NCI-H1436 treated with DMSO at 0.1 percent for 48 hours (cell line): ENCODE measurements at regions not wholly inside any gene's neighbourhood (a gene's known extent, or its start where the extent isn't known, plus 50 kb on each side); places are given as distances from the start of the nearest gene placed in this dataset.

Experiments
- DNase-seq: peaks from one replicate; lab custom pipeline; 2025; lab: John Stamatoyannopoulos, UW

DNA sequence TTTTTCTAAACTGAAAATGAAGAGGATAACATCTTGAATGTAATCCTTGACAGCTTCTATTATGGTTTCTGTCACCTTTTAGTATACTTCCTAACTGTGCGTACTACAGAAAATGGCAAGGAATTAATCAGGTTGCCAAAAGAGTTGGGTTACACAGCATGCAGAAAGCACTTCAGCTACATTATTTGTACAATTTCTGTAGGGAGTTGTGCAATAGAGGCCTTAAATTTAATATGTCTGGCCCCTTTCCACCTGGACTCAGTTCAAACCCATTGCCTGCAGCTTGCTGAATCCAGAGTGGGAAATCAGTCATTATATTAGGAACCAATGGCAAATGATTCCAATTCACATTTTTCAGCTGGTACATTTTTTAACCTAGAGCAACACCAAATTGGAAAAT lies 549.7 kb downstream of the CSNK1G3 start:
- DNase-seq, result peak; percentile 61

DNA sequence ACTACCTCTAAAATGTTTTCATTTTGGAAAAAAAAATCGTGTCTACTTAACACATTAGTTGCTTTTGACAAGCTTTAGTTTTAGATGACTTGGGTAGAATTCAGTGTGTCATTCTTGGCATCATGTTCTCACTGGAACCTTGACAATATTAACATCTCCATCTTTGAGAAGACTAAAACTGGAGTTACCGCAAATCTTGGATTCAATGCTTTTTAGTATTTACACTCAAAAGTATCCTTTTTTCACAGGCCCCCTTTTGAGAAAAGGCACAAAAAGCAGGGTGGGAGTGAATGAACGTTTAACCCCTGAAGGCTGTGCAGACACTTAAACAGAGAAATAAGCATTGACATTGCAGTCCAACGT lies 549.1 kb downstream of the CSNK1G3 start:
- DNase-seq, result no peak

DNA sequence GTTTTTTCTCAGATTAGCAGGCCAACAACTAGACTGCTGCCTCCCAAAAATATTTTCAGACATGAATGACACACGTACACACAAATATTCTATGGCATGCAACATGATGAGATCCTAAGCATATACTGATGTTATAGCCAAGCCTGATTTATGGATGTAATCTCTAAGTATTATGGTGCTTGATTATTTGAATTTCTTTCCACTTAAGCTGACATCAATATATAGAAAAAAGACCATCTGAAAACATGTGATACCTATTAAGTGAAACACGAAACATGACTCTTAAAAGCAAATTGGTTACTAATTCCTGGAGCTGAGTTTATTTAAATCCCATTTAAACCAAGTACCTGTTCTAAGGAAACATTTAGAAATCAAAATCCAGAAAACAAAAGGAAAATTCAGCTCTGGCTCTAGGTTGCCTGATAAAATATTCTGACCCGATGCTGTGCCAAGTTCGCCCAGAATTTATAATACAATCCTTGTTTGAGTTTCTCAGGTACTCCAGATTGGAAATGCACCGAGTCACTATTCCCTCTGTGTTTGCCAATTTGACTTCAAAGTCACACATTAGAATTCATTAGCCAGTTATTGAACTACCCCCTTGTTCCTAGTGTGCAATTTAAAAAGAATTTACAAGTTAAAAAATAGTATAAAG lies 548.6 kb downstream of the CSNK1G3 start:
- DNase-seq, result no peak

DNA sequence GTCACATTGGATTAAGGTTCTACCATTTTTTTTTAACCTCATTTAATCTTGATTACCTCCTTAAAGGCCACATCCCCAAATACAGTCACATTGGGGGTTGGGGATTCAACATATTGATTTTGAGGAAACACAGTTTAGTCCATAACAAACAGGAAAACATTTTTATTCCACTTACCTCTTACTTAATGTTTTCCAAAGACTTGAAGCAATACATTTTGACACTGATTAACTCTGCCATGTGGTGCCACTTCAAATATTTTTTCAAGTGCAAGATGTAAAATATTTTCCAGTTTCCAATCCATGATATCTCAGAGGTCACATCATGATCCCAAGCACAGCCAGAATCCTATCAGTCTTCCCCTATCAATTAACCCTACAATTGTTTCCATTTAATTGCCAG lies 548.0 kb downstream of the CSNK1G3 start:
- no peak for DNase-seq

DNA sequence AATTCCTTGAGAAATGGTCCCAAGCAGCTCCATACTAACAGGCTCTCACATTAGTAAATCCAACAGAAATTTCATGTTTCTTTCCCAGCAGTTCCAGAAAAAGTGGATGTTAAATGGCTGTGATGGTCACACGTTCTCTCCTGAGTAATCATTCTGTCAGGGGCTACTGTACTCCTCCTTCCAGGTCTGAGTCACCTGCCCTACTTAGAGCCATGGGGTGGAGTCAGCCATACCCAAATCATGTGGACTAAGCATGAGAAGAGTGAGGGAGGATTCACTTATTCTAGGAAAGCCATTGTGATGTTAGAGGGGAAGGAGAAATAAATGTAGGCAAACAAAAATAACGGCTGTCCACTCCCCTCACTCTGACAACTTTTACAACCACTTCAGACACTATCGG lies 547.2 kb downstream of the CSNK1G3 start:
- DNase-seq, result no peak

DNA sequence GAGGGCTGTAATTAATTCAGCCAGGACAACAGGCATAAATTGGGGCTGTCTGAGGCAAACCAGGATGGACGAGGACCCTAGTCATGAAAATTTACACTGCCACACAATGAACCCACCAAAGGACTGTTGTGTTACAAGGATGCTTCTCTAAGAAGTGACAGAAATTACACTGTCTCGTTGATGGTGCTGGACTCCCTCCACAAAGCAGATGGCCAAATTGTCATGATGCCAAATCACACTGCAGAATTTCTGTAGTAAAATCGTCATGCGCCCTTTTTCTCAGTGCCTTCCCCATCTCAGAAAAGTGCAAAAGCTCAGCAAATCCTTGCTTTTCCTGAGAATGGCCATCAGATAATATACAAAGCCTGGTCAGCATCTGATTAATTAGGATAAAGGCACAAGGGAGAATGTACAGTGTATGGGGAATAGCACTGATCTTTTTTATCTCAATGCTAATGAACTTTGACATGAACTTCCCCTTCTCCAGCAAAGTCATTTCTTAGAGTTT lies 545.8 kb downstream of the CSNK1G3 start:
- DNase-seq, result no peak

DNA sequence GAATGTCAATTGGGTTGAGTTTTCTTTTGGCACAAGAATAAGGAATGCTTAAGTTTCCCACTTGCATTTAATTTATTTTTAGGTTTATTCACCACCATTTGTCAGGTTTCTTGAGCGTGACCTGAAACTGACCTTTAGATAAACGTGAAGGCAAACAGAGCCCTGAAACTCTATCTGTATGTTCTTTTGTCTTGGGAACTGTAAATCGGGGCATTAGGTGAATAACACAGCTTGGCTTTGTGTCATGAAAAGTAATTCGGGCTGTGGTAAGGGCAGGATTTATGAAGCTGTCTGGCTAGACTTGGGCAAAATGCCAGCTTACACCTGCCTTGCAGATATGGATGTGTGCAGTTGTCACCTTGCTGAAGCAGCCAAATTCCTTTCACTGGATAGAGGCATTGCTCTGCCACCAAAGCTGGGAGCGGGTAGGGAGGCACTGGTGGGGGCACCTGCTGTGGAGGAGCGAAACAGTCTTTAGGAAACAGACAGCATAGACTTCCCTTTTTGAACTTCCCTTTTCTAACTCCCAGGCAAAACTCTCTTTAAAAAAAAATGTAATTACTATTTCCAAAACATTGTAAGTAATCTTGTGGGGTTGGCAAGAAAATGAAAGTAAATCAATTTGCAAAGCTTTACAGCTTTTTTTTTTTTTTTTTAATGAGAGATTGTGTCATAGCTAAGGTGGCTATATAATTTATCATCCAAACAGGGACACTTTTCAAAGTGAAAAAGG lies 545.2 kb downstream of the CSNK1G3 start:
- peak; percentile 33 for DNase-seq

DNA sequence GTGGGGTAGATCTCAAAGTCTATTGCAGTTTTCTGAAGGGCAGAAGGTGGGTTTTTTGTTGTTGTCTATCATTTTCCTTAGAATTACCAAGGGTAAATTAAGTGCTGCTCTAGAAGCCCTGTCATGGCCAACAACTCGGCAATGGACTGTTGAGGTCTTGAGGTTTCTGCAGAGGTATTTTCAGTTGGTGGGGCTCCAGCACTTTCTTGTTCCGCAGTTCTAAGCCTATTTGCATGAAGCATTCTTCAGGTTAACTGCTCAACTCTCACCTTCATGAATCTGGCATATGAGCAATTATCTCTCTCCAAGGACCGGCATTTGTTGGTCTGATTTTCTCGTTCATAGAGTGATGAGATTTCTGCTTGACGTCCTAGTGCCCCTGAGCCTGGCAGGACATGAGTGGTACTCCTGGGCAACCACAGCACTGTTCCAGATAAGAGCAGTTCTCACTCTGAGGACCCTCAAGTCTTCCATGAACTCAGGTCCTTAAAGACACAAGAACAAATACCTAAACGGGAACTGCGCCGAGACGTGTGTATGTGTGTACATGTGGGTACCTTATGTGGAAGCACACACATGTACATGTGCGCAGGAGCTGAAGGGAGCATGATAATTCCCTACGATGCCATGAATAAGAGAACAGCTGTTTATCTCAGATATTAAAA lies 544.5 kb downstream of the CSNK1G3 start:
- DNase-seq, result no peak

DNA sequence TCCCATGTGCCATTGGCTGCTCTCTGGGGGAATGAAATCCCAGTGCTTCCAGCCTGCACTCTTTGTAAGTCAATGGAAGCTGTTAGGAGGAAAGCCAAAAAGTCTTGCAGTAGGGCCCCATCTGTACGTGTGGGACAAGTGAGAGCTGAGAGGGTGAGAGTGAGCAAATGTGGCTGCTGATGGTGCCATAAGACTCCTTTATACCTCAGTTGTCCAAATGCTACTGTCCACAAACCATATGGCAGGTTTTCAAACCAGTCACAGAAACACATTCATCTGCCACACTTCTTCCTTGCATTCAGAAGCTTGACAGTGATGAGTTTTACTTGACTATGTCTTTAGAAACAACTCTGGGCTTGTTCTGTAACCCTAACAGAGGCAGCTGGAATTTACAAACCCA lies 543.8 kb downstream of the CSNK1G3 start:
- DNase-seq, result no peak

DNA sequence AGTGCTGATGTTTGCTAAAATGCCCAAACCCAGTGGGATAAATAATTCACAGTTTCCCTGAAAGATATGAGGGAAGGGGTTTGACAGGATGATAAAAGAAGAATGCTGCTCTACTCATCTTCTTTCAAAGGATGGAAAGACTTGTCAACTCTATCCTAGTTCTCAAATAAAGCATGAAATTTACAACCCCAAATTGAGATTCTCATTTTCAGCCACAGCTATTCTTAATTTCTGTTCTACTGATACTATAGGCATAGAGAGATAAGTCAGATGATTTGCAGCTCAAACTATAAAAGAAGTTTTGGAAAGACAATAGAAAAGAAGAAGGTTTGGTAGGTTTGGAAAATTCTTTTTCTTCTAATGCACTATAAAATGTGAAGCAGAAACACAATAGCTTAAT lies 542.6 kb downstream of the CSNK1G3 start:
- no peak for DNase-seq

DNA sequence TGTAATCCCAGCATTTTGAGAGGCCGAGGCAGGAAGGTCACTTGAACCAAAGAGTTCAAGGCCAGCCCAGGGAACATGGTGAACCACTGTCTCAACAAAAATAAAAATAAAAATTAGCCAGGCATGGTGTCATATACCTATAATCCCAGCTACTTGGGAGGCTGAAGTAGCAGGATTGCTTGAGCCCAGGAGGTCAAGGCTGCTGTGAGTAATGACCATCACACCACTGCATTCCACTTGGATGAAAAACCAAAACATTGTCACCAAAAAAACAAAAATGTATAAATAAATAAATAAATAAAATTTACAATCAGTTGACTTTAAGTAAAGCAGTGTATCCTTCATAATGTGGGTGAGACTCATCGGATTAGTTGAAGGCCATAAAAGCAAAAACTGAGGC lies 541.4 kb downstream of the CSNK1G3 start:
- DNase-seq, result no peak

DNA sequence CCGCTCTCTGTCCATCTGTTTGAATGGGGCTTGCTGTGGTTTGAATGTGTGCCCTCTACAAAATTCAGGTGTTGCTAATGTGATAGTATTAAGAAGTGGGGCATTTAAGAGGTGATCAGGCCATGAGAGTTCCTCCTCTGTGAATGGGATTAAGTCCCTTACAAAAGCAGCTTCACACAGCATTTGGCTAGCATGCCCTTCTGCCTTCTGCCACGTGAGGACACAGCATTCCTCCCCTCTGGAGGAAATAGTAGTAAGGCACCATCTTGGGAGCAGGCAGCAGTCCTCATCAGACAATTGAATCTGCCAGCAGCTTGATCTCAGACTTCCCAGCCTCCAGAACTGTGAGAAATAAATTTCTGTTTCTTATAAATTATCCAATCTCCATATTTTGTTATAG lies 540.2 kb downstream of the CSNK1G3 start:
- DNase-seq, result no peak

DNA sequence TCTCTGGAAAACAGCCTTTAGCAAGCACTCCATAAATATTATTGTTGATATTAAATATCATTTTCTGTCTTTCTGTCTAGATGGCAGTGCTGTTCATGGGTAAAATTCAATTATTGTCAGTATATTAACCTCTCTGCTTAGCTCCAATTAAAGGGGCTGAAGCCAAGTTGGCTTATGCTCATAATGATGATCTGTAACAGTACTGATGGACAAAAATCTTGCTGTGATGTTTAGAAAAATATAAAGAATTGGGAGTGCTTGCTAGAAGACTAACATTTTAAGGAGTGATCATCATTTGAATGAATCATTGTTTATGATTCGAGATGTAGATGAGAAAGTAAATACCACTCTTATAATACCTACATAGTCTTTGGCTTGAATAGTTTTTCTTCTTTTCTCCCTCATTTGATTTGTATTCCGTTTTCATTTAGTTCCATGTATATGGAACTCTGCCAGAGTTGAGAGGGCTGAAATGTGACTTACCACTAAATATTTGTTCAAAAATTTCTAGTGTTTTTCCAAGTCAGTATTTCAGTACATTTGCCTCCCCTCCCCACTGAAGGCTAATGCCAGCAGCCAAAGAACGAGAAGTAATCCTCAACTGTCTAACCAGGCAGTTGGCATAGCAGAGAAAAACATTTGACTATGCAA lies 538.3 kb downstream of the CSNK1G3 start:
- no peak for DNase-seq

DNA sequence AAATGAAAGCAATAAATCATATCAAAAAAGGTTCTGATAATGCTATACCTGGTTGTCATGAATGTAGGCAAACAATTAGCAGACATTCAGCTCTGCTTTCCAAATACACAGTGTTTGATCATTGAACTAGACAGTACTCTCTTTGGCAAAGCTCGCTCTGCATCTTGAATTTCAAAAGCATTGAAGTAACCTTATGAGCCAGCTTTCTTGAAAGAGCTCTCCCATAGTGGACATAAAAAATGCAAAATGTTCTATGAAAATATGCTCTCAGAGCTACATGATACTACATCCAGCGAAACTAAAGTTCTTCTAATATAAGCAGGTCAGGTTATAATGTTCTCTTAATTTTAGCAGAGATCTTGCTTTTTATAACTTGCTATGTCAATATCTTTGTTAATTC lies 533.4 kb downstream of the CSNK1G3 start:
- DNase-seq, result no peak

DNA sequence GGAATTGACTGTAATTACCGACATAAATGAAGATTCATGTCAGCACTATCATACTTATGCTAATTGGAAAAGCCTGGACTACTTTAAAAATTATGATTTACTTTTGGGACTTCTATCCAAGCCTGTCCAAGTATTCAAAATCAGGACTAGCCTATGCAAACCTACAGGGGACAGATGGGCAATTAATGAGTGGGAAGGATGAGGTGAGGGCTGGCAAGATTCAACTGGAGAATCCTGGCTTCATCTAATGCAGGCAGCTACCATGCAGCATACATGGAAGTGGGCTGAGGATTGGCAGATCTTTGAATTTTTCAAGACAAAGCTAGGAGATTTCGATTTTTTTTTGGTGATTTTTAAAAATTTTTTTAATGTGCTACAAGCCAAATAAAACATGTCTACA lies 532.6 kb downstream of the CSNK1G3 start:
- DNase-seq, result no peak

DNA sequence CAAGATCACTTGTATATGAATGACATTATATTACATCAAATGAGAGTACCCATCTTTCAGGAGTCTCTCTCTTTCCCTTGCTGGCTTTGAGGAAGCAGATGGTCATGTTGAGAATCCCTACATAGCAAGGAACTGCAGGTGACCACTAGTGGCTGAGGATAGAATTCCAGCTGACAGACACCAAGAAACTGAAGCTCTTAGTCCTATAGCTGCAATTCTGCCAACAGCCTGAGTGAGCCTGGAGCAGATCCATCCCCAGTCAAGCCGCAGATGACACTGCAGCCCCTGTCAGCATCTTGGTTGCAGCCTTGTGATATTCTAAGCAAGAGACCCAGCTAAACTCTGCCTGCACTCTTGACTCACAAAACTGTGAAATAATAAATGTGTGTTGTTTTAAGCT lies 531.5 kb downstream of the CSNK1G3 start:
- DNase-seq, result no peak

DNA sequence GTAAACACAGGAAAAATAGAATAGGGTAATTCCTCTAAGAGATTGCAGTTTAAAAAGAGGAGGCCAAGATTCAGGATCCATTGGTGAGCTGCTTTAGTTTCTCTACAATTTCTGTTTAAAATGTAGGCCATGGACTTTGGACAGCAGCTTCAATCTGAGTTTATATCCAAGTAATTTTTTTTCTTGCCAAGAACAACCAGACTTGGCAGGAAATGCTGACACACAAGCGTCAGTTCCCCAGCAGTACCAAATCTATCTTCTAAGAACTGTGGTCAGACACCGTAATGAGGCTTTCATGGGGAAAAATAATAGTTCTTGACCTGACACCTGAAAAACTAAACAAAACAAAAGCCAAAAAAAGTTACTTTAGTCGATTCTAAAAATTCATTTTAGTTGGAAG lies 528.8 kb downstream of the CSNK1G3 start:
- DNase-seq, result no peak

DNA sequence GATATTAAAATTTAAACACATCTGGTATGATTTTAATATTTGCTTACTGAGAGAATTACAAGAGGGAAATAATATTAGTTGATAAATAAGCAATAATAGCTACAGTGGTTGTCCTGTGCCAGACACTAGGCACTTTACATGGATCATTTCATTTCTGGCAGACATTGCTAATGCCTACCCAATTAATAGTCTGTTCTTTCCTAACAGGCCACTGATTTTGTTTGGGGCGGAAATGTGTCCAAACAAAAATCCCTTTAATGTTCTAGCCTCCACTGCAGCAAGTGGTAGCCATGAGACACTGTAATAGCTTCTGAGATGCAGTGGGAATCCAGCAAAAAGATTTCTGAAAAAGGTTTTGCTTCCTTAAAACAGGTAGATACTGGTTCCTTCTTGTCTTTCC lies 527.4 kb downstream of the CSNK1G3 start:
- DNase-seq, result no peak

DNA sequence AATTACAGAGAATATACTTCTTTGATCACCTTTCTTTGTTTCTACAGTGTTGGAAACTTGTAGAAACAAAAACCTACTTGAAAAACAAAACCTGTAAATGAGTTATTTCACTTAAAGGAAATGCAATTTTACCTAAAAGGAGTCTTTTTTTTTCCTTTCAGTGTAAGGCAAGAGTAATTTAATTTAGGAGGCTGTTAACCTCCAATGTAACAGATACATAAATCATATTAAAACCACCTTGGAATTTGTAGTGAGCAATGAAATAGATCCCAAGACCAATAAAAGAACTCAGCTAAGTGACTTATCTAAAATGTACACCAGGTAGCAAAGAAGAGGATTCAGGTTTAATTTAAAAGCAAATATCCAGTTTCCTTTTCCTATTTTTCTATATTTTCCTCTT lies 524.8 kb downstream of the CSNK1G3 start:
- DNase-seq, result no peak

DNA sequence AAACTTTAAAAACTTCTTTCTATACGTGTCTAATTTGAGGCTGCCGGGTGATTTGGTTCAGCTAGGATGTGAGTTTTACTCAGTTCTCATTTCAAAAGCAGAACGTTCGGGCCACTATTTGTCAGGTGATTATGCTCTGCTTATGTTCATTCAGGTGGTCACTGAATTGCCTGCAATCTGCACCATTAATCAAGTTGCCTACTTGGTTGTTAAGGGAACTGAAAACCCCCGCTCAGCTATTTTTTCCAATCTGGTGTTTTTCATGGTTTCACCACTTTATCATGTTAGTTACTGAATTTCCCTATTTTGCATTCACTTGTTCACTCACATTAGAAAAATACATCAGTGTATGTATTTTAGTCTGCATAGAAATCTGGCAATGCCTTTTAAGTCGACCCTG lies 523.0 kb downstream of the CSNK1G3 start:
- no peak for DNase-seq

DNA sequence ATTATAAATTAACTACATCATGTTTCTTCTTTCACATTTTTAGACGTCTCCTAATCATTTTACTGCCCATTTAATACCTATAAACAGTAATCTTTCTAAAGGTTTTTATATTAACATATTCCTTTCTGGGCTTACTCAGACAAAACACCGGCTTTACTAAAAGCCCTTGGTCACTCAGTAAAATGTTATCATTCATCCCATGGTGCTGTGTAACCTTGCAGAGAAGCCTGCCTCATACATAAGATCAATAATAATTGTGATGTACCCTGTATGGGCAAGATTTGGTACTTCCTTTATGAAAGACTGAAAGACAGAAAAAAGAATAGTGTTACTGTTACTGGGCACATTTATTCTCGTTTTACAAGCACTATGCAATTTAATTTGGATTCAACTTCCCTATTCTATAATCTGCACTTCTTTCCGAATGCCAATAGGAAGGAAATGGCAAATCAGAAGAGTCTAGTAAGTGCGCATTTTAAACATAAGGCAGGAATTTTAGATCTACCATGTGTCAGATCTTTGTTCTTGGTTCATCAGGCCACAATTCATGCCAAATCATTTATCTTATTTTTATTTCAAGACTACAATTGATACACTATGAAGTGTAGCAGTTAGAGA lies 522.2 kb downstream of the CSNK1G3 start:
- DNase-seq, result no peak

DNA sequence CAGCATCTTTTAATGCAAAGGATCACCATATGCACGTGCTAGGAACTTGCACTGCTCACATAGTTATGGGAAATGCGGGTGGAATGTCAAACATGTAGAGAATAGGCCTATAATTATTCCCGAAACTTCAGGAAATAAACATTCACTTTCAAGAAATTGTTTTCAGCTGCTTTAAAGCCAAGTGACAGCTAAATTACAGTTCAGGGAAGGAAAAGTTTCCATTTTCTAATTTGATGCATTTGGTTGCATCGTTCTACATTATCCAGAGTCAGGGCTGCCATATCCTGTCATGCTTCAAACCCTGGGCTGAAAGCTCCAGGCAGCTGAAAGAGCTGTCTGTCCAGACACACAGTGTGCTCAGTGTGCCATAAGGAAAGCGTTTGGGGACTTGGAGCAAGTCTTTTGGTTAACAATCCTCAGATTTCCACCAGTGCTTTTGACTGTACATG lies 518.1 kb downstream of the CSNK1G3 start:
- no peak for DNase-seq
